Common myeloid progenitor, CD34-positive (primary cell): ENCODE measurements at regions not wholly inside any gene's neighbourhood (a gene's known extent, or its start where the extent isn't known, plus 50 kb on each side); places are given as distances from the start of the nearest gene placed in this dataset.
"Not testable (repeated sequence)": the region's sequence is repeated elsewhere in the genome, so short reads cannot be mapped to it uniquely, and the experiment has no call there.

Experiments
- CTCF ChIA-PET: fragments of 350-600 bp; sonication (Branson Sonifier 250); formaldehyde crosslinking; loops from one replicate; lab custom pipeline; 2021; ENCODE audit warnings: antibody characterized with exemption; lab: Charles Lee
- POLR2A ChIA-PET: fragments of 350-600 bp; sonication (Branson Sonifier 250); formaldehyde crosslinking; loops from one replicate; lab custom pipeline; 2021; ENCODE audit warnings: antibody characterized with exemption; lab: Charles Lee
- DNase-seq, 3 donors: peaks; one replicate each; pipeline versions ENCODE4 v3.0.0 to v3.0.0-alpha.2; 2013
- H3K27ac ChIP-seq, 2 experiments: 1 replicate in 1 of 2; 2 replicates in 1 of 2; pipeline ENCODE4 v1.7.0; 2013; ENCODE audit warnings: inconsistent platforms in 2 of 2, low read length in 2 of 2, mild to moderate bottlenecking in 2 of 2, low read depth in 1 of 2, moderate library complexity in 1 of 2; ENCODE audit not compliant: severe bottlenecking in 2 of 2, insufficient read depth in 1 of 2, poor library complexity in 1 of 2
- H3K27me3 ChIP-seq, 5 experiments: replicated peaks in 2 of 5; 1 replicate in 3 of 5; 2 replicates in 2 of 5; pipeline versions ENCODE4 v1.6.1 to v1.7.0; 2013; ENCODE audit warnings: low read length in 4 of 5, mild to moderate bottlenecking in 2 of 5, moderate library complexity in 2 of 5, inconsistent platforms in 1 of 5; ENCODE audit not compliant: insufficient read depth in 5 of 5, control insufficient read depth in 4 of 5
- H3K36me3 ChIP-seq, 4 experiments: 1 replicate in 2 of 4; 2 replicates in 2 of 4; pipeline versions ENCODE4 v1.6.1 to v1.7.0; 2013; ENCODE audit warnings: low read length in 3 of 4, control low read depth in 1 of 4, mild to moderate bottlenecking in 1 of 4; ENCODE audit not compliant: control insufficient read depth in 4 of 4, insufficient read depth in 4 of 4
- H3K4me1 ChIP-seq, 4 experiments: 1 replicate in 3 of 4; 2 replicates in 1 of 4; pipeline versions ENCODE4 v1.6.1 to v1.7.1; 2013; ENCODE audit warnings: low read length in 3 of 4, mild to moderate bottlenecking in 3 of 4, control low read depth in 1 of 4, inconsistent platforms in 1 of 4, moderate library complexity in 1 of 4; ENCODE audit not compliant: control insufficient read depth in 4 of 4, insufficient read depth in 4 of 4; ENCODE audit errors: control extremely low read depth in 1 of 4
- H3K4me3 ChIP-seq, 7 experiments: 1 replicate in 4 of 7; 2 replicates in 3 of 7; pipeline versions ENCODE4 v1.5.1 to v1.7.0; 2013; ENCODE audit warnings: mild to moderate bottlenecking in 7 of 7, low read length in 6 of 7, moderate library complexity in 6 of 7, inconsistent platforms in 2 of 7, low read depth in 2 of 7, control low read depth in 1 of 7; ENCODE audit not compliant: insufficient read depth in 4 of 7, control insufficient read depth in 1 of 7; ENCODE audit errors: extremely low read depth in 1 of 7
- H3K9me3 ChIP-seq, 5 experiments: 1 replicate in 4 of 5; 2 replicates in 1 of 5; pipeline versions ENCODE4 v1.6.1 to v1.7.1; 2013; ENCODE audit warnings: low read length in 4 of 5, mild to moderate bottlenecking in 2 of 5, inconsistent platforms in 1 of 5, low read depth in 1 of 5, moderate library complexity in 1 of 5; ENCODE audit not compliant: control insufficient read depth in 4 of 5, insufficient read depth in 2 of 5; ENCODE audit errors: control extremely low read depth in 1 of 5
- WGBS: methylation state at CpG from one replicate; pipeline ENCODE4 v1.1.5; 2013; ENCODE audit not compliant: insufficient coverage; 5-methylcytosine and 5-hydroxymethylcytosine counted together

DNA sequence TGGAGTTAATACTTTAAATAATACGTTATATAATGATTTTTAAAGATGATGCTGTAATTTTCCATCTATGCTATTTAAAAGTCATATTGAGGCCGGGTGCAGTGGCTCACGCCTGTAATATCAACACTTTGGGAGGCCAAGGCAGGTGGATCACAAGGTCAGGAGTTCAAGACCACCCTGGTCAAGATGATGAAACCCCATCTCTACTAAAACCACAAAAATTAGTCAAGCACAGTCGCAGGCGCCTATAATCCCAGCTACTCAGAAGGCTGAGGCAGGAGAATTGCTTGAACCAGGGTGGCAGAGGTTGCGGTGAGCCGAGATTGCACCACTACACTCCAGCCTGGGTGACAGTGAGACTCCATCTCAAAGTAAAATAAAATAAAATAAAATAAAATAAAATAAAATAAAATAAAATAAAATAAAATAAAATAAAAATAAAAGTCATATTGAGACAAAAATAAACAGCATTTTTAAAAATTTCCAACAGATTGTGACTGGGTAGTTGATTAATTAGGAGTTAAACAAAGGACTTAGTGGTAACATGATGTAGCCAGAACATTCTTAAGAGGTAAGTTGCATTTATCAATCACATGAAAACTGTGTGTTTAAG, 73.1 kb upstream of the SEM1 start:
- CTCF ChIA-PET, POLR2A ChIA-PET, H3K36me3 ChIP-seq, H3K9me3 ChIP-seq, H3K4me3 ChIP-seq, H3K4me1 ChIP-seq, DNase-seq, H3K27ac ChIP-seq, H3K27me3 ChIP-seq: not testable (repeated sequence)
- 100% methylated on average over 2 of the region's 7 CpGs for WGBS

- Histone ChIP-seq H3K27ac (no peak overlapping the region), H3K4me1 (peaks cover 0 to 2% (median 0%) of the 10 kb centered on the region in 4 experiments), H3K36me3 (no peaks in the 10 kb centered on the region), H3K27me3 (no peaks in the 10 kb centered on the region), H3K4me3 (no peak overlapping the region), H3K9me3 (no peaks in the 10 kb centered on the region)
- DNase-seq, result no peak
- CTCF ChIA-PET, result interaction anchor here (0.6 kb wide), 1 partner anchor 20 kb away, joined by 3 read pairs; no protein-coding TSS in a partner anchor
- no CpG with 5 or more reads among the region's 1 CpG for WGBS
- POLR2A ChIA-PET, result no interaction called here
Measured at GRCh38 chr7:96784597-96784996, 75.0 kb upstream of the SEM1 start.

DNA sequence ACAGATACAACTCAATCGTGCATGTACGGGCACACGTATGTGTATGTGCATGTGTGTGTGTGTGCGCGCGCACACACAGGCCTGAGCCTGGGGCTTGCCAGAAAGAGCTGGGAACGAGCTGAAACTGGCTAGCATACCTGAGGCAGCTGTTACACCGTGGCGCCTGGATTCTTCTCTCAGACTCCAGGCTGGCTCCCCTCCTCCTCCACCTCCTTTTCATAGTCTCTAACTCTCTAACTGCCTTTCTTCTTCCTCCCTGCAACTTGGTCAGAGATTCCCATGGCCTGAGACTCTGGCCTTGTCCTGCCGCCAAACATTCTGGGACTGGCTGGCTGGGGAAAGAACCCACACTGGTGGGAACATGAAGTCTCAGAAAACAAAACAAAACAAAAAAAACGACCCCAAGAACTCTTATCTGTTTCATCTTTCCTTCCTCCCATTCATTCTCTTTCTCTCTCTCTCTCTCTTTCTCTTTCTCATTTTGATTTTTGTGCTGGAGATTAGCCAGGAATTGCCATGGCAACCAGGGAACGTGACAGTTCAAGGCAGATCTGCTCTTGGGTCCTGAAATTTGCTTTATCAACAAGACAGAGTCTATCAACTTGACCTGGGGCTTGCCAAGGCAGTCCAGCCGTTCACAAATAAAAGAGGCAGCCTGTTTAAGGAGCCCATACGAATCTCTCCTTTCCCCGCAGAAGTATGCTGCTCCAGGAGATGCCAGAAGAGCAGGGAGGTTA, 76.8 kb upstream of the SEM1 start:
- no peak overlapping the region for H3K27ac ChIP-seq
- CTCF ChIA-PET, result no interaction called here
- H3K36me3 ChIP-seq, result no peaks in the 10 kb centered on the region
- WGBS, result 93% methylated on average over 10 of the region's 15 CpGs
- H3K9me3 ChIP-seq, result no peaks in the 10 kb centered on the region
- peaks cover 0 to 2% (median 0%) of the 10 kb centered on the region in 4 experiments for H3K4me1 ChIP-seq
- H3K27me3 ChIP-seq, result no peaks in the 10 kb centered on the region
- H3K4me3 ChIP-seq, result no peak overlapping the region
- no peak for DNase-seq
- POLR2A ChIA-PET, result no interaction called here

DNA sequence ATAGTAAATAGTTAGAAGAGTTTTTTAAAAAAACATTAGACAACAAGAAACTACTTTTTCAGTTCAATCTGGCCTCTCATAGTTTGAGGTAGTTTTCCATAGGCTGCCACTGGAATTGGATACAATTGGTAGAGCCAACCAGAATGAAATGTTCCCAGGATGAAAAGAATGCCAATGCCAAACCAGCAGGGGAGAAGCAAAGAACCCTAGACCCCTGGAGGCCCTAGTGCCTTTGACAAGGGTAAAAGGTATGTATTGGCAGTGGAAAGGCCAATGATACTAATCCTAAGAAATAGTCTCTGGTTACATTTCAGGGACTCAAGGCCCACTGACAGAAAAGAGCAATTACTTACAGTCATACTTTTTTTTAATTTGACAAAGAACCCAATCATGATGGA, 77.4 kb upstream of the SEM1 start:
- POLR2A ChIA-PET, result no interaction called here
- H3K4me1 ChIP-seq, result peaks cover 0 to under 1% (median 0%) of the 10 kb centered on the region in 4 experiments
- H3K36me3 ChIP-seq, result no peaks in the 10 kb centered on the region
- H3K27ac ChIP-seq, result no peak overlapping the region
- no peak overlapping the region for H3K4me3 ChIP-seq
- no peaks in the 10 kb centered on the region for H3K9me3 ChIP-seq
- CTCF ChIA-PET, result no interaction called here
- DNase-seq, result no peak
- H3K27me3 ChIP-seq, result no peaks in the 10 kb centered on the region

- Histone ChIP-seq H3K4me1 (no peaks in the 10 kb centered on the region), H3K27me3 (no peaks in the 10 kb centered on the region), H3K27ac (no peak overlapping the region), H3K9me3 (no peaks in the 10 kb centered on the region), H3K4me3 (no peak overlapping the region), H3K36me3 (no peaks in the 10 kb centered on the region)
- no peak for DNase-seq
- CTCF ChIA-PET, result no interaction called here
- POLR2A ChIA-PET, result no interaction called here
Measured at GRCh38 chr7:96789914-96790313, 80.3 kb upstream of the SEM1 start.

DNA sequence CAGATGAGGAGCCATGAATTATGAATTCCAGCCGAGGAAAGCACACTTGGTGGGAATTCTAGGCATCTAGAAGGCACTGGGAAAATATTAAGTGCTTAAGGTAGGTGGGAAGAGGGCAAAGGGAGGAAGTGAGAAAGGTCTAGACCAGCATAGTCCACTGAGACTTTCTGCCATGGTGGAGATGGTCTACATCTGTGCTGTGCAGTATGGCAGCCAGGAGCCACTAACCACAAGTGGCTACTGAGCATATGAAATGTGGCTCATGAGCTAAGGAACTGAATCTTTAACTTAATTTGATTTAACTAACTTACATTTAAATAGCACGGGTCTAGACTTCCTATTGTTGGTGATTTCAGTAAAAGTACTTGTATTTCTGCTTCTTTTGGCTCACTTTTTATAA, 82.5 kb upstream of the SEM1 start:
- Histone ChIP-seq H3K4me1 (no peaks in the 10 kb centered on the region), H3K36me3 (no peaks in the 10 kb centered on the region), H3K27ac (no peak overlapping the region), H3K27me3 (no peaks in the 10 kb centered on the region), H3K4me3 (no peak overlapping the region), H3K9me3 (no peaks in the 10 kb centered on the region)
- POLR2A ChIA-PET, result no interaction called here
- CTCF ChIA-PET, result no interaction called here
- no peak for DNase-seq
- WGBS, result 80% methylated on average over 1 of the region's 2 CpGs

DNA sequence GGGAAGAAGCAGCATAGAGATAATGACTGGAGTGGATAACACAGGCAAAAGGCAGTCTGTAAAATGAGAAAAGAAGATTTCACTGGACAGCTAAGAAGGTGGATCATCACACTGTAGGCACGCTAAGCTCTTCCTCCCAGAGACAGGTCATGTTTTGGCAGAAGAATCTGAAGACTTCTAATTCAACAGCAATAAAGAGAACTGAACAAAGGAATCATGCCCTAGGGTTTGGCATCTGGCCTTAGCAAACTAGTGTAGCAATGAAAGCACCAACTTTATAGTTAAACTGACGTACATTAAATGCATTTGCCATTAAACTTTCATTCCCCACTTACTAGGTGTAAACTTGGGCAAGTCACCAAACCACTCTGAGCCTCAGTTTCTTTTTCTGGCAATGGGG, 84.4 kb upstream of the SEM1 start:
- WGBS, result 91% methylated on average over 1 of the region's 2 CpGs
- Histone ChIP-seq H3K4me3 (no peak overlapping the region), H3K9me3 (no peaks in the 10 kb centered on the region), H3K4me1 (no peaks in the 10 kb centered on the region), H3K36me3 (no peaks in the 10 kb centered on the region), H3K27ac (no peak overlapping the region), H3K27me3 (no peaks in the 10 kb centered on the region)
- CTCF ChIA-PET, result no interaction called here
- POLR2A ChIA-PET, result no interaction called here
- no peak for DNase-seq
